NB4 (cell line): ENCODE measurements at regions not wholly inside any gene's neighbourhood (a gene's known extent, or its start where the extent isn't known, plus 50 kb on each side); places are given as distances from the start of the nearest gene placed in this dataset.
"Not testable (repeated sequence)": the region's sequence is repeated elsewhere in the genome, so short reads cannot be mapped to it uniquely, and the experiment has no call there.

Source experiments
- DNase-seq: peaks from one replicate; pipeline ENCODE4 v3.0.0; 2010; ENCODE audit warnings: low read depth
- H3K4me3 ChIP-seq: one replicate; pipeline ENCODE4 v1.5.1; 2011; ENCODE audit warnings: mild to moderate bottlenecking, low read depth, low read length, moderate library complexity
- MYC ChIP-seq: IDR thresholded peaks from 2 replicates; pipeline ENCODE4 v1.6.1; 2011; ENCODE audit warnings: low read depth, low read length
- POLR2A ChIP-seq: IDR thresholded peaks from 2 replicates; pipeline ENCODE4 v1.6.1; 2011; ENCODE audit warnings: mild to moderate bottlenecking; ENCODE audit not compliant: insufficient read length; ENCODE audit errors: extremely low read depth
- TF ChIP-seq, protein P1 (sequence below): IDR thresholded peaks from one replicate; pipeline ENCODE4 v1.5.1; 2012; ENCODE audit warnings: low read depth, low read length
- TF ChIP-seq, protein P2 (sequence below): IDR thresholded peaks from 2 replicates; pipeline ENCODE4 v1.6.1; 2011; ENCODE audit warnings: low read depth, low read length

- no peak for DNase-seq
- H3K4me3 ChIP-seq, result no peak overlapping the region
- TF ChIP-seq, protein P1, sequence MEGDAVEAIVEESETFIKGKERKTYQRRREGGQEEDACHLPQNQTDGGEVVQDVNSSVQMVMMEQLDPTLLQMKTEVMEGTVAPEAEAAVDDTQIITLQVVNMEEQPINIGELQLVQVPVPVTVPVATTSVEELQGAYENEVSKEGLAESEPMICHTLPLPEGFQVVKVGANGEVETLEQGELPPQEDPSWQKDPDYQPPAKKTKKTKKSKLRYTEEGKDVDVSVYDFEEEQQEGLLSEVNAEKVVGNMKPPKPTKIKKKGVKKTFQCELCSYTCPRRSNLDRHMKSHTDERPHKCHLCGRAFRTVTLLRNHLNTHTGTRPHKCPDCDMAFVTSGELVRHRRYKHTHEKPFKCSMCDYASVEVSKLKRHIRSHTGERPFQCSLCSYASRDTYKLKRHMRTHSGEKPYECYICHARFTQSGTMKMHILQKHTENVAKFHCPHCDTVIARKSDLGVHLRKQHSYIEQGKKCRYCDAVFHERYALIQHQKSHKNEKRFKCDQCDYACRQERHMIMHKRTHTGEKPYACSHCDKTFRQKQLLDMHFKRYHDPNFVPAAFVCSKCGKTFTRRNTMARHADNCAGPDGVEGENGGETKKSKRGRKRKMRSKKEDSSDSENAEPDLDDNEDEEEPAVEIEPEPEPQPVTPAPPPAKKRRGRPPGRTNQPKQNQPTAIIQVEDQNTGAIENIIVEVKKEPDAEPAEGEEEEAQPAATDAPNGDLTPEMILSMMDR, result no peak
- TF ChIP-seq, protein P2, sequence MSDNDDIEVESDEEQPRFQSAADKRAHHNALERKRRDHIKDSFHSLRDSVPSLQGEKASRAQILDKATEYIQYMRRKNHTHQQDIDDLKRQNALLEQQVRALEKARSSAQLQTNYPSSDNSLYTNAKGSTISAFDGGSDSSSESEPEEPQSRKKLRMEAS, result no peak
- TF ChIP-seq MYC, result no peak
- no peak for TF ChIP-seq POLR2A
Measured at GRCh38 chr12:95358111-95359083, 115.6 kb upstream of the METAP2 start.

GRCh38 chr12:95365912-95366311 is 108.0 kb upstream of the METAP2 start:
- DNase-seq, result no peak
- no peak for TF ChIP-seq POLR2A
- TF ChIP-seq, protein P2, result no peak
- TF ChIP-seq, protein P1, result no peak
- TF ChIP-seq MYC, result no peak
- no peak overlapping the region for H3K4me3 ChIP-seq

GRCh38 chr12:95368931-95369330 is 105.0 kb upstream of the METAP2 start:
- TF ChIP-seq, protein P1, result no peak
- TF ChIP-seq MYC, result no peak
- no peak for TF ChIP-seq POLR2A
- TF ChIP-seq, protein P2, result no peak
- H3K4me3 ChIP-seq, result no peak overlapping the region
- no peak for DNase-seq

GRCh38 chr12:95371571-95371970 is 102.4 kb upstream of the METAP2 start:
- no peak for DNase-seq
- H3K4me3 ChIP-seq, result no peak overlapping the region
- TF ChIP-seq POLR2A, result no peak
- TF ChIP-seq, protein P1, result no peak

- not testable (repeated sequence) for H3K4me3 ChIP-seq, DNase-seq
Measured at GRCh38 chr12:95379481-95379880, 94.5 kb upstream of the METAP2 start.

DNA sequence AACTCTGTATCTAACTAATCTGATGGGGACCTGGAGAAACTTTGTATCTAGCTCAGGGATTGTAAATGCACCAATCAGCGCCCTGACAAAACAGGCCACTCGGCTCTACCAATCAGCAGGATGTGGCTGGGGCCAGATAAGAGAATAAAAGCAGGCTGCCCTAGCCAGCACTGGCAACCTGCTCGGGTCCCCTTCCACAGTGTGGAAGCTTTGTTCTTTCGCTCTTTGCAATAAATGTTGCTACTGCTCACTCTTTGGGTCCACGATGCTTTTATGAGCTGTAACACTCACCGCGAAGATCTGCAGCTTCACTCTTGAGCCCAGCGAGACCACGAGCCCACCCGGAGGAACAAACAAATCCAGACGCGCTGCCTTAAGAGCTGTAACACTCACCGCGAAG is 93.6 kb upstream of the METAP2 start:
- not testable (repeated sequence) for DNase-seq

DNA sequence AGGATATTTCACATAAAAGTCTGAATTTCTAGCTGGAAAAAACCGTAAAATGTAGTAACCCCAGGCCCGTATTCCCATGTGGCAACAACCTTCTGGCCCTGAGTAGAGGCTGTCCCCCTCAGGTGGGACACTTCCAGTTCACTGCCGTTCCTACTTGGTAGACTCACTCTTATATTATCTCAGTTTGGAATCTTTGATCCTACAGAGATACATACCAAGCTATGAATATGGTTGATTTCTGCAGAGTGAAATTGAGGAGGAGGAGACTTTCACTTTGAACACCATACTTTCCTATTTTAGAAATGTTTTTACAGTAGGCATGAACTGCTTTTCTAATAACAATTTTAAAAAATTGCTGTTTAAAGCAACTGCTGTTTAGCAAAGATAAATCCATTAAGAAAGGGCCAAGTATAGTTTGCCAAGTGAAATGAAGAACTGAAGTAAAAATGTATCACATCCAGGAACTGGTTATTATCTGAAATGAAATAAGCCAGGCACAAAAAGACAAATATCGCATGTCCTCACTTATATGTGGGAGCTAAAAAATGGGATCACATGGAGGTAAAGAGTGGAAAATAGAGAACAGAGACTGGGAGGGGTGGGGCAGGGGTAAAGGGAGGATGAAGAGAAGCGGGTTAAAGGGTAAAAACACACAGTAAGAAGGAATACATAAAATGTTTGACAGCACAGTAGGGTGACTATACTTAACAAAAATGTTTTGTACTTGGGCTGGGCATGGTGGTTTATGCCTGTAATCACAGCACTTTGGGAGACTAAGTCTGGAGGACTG is 92.8 kb upstream of the METAP2 start:
- no peak for DNase-seq
- TF ChIP-seq, protein P1, result no peak
- no peak for TF ChIP-seq POLR2A
- no peak for TF ChIP-seq MYC
- TF ChIP-seq, protein P2, result no peak
- H3K4me3 ChIP-seq, result no peak overlapping the region

More for the DNA sequence above, 93.6 kb upstream of the METAP2 start:
- not testable (repeated sequence) for H3K4me3 ChIP-seq

DNA sequence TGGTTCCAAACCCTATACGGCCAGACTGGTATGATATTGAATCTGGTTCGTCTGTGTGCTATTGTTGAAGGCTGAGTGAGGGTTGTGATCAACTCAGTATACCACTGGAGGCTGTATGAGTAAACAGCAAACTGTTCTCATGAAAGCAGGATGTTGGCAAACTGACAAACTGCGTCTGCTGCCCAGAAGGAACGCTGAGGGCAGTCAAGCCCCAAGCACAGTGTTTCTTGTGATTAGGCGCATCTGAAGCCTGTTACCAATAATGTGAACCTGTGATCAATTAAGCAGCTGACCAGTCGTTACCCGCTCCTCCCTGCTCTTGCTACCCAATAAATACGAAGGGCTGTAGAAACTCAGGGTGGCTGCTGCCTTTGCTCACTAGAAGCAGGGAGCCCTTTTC is 90.0 kb upstream of the METAP2 start:
- DNase-seq, result not testable (repeated sequence)

More for the DNA sequence above, 90.0 kb upstream of the METAP2 start:
- H3K4me3 ChIP-seq, result not testable (repeated sequence)
